ENCODE measurements at regions not wholly inside any gene's neighbourhood (a gene's known extent, or its start where the extent isn't known, plus 50 kb on each side); places are given as distances from the start of the nearest gene placed in this dataset.

DNA sequence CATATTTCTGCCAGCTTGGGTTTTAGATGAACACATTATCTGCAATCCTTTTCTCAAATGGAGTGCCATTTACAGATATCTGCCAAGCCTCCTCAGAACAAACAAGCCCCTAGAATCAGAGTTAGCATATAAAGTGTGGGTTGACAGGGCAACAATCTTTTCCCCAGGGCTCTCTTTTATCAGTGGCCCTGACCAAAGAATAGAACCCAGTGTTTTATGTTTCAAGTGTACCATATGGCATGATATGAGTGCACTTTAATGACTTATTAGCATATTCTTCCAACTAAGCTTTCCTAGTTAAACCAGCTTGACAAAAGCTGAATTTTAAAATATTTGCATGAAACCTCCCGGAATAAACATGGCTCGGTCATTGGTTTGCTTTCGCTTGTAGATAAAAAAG is 57.3 kb downstream of the EVX1 start:
- TF ChIP-seq, protein P1, sequence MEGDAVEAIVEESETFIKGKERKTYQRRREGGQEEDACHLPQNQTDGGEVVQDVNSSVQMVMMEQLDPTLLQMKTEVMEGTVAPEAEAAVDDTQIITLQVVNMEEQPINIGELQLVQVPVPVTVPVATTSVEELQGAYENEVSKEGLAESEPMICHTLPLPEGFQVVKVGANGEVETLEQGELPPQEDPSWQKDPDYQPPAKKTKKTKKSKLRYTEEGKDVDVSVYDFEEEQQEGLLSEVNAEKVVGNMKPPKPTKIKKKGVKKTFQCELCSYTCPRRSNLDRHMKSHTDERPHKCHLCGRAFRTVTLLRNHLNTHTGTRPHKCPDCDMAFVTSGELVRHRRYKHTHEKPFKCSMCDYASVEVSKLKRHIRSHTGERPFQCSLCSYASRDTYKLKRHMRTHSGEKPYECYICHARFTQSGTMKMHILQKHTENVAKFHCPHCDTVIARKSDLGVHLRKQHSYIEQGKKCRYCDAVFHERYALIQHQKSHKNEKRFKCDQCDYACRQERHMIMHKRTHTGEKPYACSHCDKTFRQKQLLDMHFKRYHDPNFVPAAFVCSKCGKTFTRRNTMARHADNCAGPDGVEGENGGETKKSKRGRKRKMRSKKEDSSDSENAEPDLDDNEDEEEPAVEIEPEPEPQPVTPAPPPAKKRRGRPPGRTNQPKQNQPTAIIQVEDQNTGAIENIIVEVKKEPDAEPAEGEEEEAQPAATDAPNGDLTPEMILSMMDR (IDR thresholded peaks at IDR 0.05), result no peak
- TF ChIP-seq ATF3 (CRISPR knock-in tag; conservative IDR thresholded peaks at IDR 0.05) (no peak), E2F1 (CRISPR knock-in tag; IDR thresholded peaks at IDR 0.05) (no peak), RELA (CRISPR knock-in tag; IDR thresholded peaks at IDR 0.05; ENCODE audit: borderline replicate concordance) (no peak), TEAD1 (CRISPR knock-in tag; IDR thresholded peaks at IDR 0.05) (no peak), USF2 (CRISPR knock-in tag; IDR thresholded peaks at IDR 0.05) (no peak), ZNF121 (CRISPR knock-in tag; IDR thresholded peaks at IDR 0.05) (no peak), IRF1 (CRISPR knock-in tag; IDR thresholded peaks at IDR 0.05) (no peak), MYBL2 (CRISPR knock-in tag; IDR thresholded peaks at IDR 0.05) (no peak), TCF7 (CRISPR knock-in tag; IDR thresholded peaks at IDR 0.05; ENCODE audit: low read depth) (no peak), ZNF416 (CRISPR knock-in tag; IDR thresholded peaks at IDR 0.05) (no peak)
- TF ChIP-seq, protein P2, sequence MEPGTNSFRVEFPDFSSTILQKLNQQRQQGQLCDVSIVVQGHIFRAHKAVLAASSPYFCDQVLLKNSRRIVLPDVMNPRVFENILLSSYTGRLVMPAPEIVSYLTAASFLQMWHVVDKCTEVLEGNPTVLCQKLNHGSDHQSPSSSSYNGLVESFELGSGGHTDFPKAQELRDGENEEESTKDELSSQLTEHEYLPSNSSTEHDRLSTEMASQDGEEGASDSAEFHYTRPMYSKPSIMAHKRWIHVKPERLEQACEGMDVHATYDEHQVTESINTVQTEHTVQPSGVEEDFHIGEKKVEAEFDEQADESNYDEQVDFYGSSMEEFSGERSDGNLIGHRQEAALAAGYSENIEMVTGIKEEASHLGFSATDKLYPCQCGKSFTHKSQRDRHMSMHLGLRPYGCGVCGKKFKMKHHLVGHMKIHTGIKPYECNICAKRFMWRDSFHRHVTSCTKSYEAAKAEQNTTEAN (CRISPR knock-in tag; IDR thresholded peaks at IDR 0.05), result no peak
- TF ChIP-seq, protein P3, sequence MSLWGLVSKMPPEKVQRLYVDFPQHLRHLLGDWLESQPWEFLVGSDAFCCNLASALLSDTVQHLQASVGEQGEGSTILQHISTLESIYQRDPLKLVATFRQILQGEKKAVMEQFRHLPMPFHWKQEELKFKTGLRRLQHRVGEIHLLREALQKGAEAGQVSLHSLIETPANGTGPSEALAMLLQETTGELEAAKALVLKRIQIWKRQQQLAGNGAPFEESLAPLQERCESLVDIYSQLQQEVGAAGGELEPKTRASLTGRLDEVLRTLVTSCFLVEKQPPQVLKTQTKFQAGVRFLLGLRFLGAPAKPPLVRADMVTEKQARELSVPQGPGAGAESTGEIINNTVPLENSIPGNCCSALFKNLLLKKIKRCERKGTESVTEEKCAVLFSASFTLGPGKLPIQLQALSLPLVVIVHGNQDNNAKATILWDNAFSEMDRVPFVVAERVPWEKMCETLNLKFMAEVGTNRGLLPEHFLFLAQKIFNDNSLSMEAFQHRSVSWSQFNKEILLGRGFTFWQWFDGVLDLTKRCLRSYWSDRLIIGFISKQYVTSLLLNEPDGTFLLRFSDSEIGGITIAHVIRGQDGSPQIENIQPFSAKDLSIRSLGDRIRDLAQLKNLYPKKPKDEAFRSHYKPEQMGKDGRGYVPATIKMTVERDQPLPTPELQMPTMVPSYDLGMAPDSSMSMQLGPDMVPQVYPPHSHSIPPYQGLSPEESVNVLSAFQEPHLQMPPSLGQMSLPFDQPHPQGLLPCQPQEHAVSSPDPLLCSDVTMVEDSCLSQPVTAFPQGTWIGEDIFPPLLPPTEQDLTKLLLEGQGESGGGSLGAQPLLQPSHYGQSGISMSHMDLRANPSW (CRISPR knock-in tag; conservative IDR thresholded peaks at IDR 0.05; ENCODE audit: low read depth), result no peak
- TF ChIP-seq, protein P4, sequence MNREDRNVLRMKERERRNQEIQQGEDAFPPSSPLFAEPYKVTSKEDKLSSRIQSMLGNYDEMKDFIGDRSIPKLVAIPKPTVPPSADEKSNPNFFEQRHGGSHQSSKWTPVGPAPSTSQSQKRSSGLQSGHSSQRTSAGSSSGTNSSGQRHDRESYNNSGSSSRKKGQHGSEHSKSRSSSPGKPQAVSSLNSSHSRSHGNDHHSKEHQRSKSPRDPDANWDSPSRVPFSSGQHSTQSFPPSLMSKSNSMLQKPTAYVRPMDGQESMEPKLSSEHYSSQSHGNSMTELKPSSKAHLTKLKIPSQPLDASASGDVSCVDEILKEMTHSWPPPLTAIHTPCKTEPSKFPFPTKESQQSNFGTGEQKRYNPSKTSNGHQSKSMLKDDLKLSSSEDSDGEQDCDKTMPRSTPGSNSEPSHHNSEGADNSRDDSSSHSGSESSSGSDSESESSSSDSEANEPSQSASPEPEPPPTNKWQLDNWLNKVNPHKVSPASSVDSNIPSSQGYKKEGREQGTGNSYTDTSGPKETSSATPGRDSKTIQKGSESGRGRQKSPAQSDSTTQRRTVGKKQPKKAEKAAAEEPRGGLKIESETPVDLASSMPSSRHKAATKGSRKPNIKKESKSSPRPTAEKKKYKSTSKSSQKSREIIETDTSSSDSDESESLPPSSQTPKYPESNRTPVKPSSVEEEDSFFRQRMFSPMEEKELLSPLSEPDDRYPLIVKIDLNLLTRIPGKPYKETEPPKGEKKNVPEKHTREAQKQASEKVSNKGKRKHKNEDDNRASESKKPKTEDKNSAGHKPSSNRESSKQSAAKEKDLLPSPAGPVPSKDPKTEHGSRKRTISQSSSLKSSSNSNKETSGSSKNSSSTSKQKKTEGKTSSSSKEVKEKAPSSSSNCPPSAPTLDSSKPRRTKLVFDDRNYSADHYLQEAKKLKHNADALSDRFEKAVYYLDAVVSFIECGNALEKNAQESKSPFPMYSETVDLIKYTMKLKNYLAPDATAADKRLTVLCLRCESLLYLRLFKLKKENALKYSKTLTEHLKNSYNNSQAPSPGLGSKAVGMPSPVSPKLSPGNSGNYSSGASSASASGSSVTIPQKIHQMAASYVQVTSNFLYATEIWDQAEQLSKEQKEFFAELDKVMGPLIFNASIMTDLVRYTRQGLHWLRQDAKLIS (CRISPR knock-in tag; IDR thresholded peaks at IDR 0.05; ENCODE audit: borderline replicate concordance), result no peak

Data from WTC11 (cell line).